ENCODE measurements at regions not wholly inside any gene's neighbourhood (a gene's known extent, or its start where the extent isn't known, plus 50 kb on each side); places are given as distances from the start of the nearest gene placed in this dataset.

GRCh38 chr1:106523497-106523896, 533.0 kb upstream of the PRMT6 start:
- Histone ChIP-seq H3K36me3 (ENCODE audit: control insufficient read depth in 1 of 2, insufficient read depth in 2 of 2, low read length in 1 of 2) (no peaks in the 10 kb centered on the region), H3K9me3 (ENCODE audit: control insufficient read depth, low read length) (no peaks in the 10 kb centered on the region), H3K4me3 (ENCODE audit: low read length in 2 of 2) (no peak overlapping the region), H3K4me1 (ENCODE audit: control insufficient read depth in 1 of 2, insufficient read depth in 2 of 2, low read length in 2 of 2) (no peaks in the 10 kb centered on the region), H3K27ac (ENCODE audit: low read depth in 1 of 2, low read length in 2 of 2) (no peak overlapping the region), H3K27me3 (ENCODE audit: control insufficient read depth in 1 of 2, insufficient read depth in 2 of 2, low read length in 1 of 2) (no peaks in the 10 kb centered on the region)
- intact Hi-C loops (cut with DNase I): no loop called here
- DNase-seq (no peak), ATAC-seq (ENCODE audit: low FRiP score) (no peak)
- 41 to 46% methylated on average over 6 of the region's 6 CpGs for WGBS, 2 donors

- Histone ChIP-seq H3K4me3 (ENCODE audit: low read length in 2 of 2) (no peak overlapping the region), H3K36me3 (ENCODE audit: control insufficient read depth in 1 of 2, insufficient read depth in 2 of 2, low read length in 1 of 2) (no peaks in the 10 kb centered on the region), H3K27me3 (ENCODE audit: control insufficient read depth in 1 of 2, insufficient read depth in 2 of 2, low read length in 1 of 2) (no peaks in the 10 kb centered on the region), H3K9me3 (ENCODE audit: control insufficient read depth, low read length) (no peaks in the 10 kb centered on the region), H3K4me1 (ENCODE audit: control insufficient read depth in 1 of 2, insufficient read depth in 2 of 2, low read length in 2 of 2) (no peaks in the 10 kb centered on the region), H3K27ac (ENCODE audit: low read depth in 1 of 2, low read length in 2 of 2) (no peak overlapping the region)
- intact Hi-C loops (cut with DNase I): no loop called here
- WGBS, 2 donors: 71 to 75% methylated on average over 3 of the region's 3 CpGs
- no peak for ATAC-seq (ENCODE audit: low FRiP score)
- DNase-seq: no peak
These were observed 531.8 kb upstream of the PRMT6 start for GRCh38 chr1:106524631-106525030.

GRCh38 chr1:106526650-106527049, 529.8 kb upstream of the PRMT6 start:
- Histone ChIP-seq H3K9me3 (ENCODE audit: control insufficient read depth, low read length) (peaks cover 1% of the 10 kb centered on the region), H3K4me1 (ENCODE audit: control insufficient read depth in 1 of 2, insufficient read depth in 2 of 2, low read length in 2 of 2) (no peaks in the 10 kb centered on the region), H3K36me3 (ENCODE audit: control insufficient read depth in 1 of 2, insufficient read depth in 2 of 2, low read length in 1 of 2) (no peaks in the 10 kb centered on the region), H3K27ac (ENCODE audit: low read depth in 1 of 2, low read length in 2 of 2) (no peak overlapping the region), H3K27me3 (ENCODE audit: control insufficient read depth in 1 of 2, insufficient read depth in 2 of 2, low read length in 1 of 2) (no peaks in the 10 kb centered on the region), H3K4me3 (ENCODE audit: low read length in 2 of 2) (no peak overlapping the region)
- WGBS, 2 donors: 60% methylated on average over 2 of the region's 2 CpGs
- intact Hi-C loops (cut with DNase I): no loop called here
- ATAC-seq (ENCODE audit: low FRiP score): no peak
- DNase-seq: no peak

- 43 to 46% methylated on average over 2 of the region's 2 CpGs for WGBS, 2 donors
These were observed 521.9 kb upstream of the PRMT6 start for GRCh38 chr1:106534612-106535011.

GRCh38 chr1:106536741-106537140, 519.7 kb upstream of the PRMT6 start:
- H3K4me1 ChIP-seq (ENCODE audit: control insufficient read depth in 1 of 2, insufficient read depth in 2 of 2, low read length in 2 of 2): no peaks in the 10 kb centered on the region
- no peak for ATAC-seq (ENCODE audit: low FRiP score)
- H3K27ac ChIP-seq (ENCODE audit: low read depth in 1 of 2, low read length in 2 of 2): no peak overlapping the region
- H3K9me3 ChIP-seq (ENCODE audit: control insufficient read depth, low read length): peaks cover 2% of the 10 kb centered on the region
- H3K4me3 ChIP-seq (ENCODE audit: low read length in 2 of 2): no peak overlapping the region
- intact Hi-C loops (cut with DNase I): no loop called here
- no peaks in the 10 kb centered on the region for H3K27me3 ChIP-seq (ENCODE audit: control insufficient read depth in 1 of 2, insufficient read depth in 2 of 2, low read length in 1 of 2)
- H3K36me3 ChIP-seq (ENCODE audit: control insufficient read depth in 1 of 2, insufficient read depth in 2 of 2, low read length in 1 of 2): no peaks in the 10 kb centered on the region
- DNase-seq: no peak

More at GRCh38 chr1:106534612-106535011, 521.9 kb upstream of the PRMT6 start:
- DNase-seq (no peak), ATAC-seq (ENCODE audit: low FRiP score) (no peak)
- Histone ChIP-seq H3K36me3 (ENCODE audit: control insufficient read depth in 1 of 2, insufficient read depth in 2 of 2, low read length in 1 of 2) (no peaks in the 10 kb centered on the region), H3K4me3 (ENCODE audit: low read length in 2 of 2) (no peak overlapping the region), H3K27ac (ENCODE audit: low read depth in 1 of 2, low read length in 2 of 2) (no peak overlapping the region), H3K27me3 (ENCODE audit: control insufficient read depth in 1 of 2, insufficient read depth in 2 of 2, low read length in 1 of 2) (no peaks in the 10 kb centered on the region), H3K9me3 (ENCODE audit: control insufficient read depth, low read length) (peaks cover 1% of the 10 kb centered on the region), H3K4me1 (ENCODE audit: control insufficient read depth in 1 of 2, insufficient read depth in 2 of 2, low read length in 2 of 2) (no peaks in the 10 kb centered on the region)
- intact Hi-C loops (cut with DNase I): no loop called here

- H3K4me1 ChIP-seq (ENCODE audit: control insufficient read depth in 1 of 2, insufficient read depth in 2 of 2, low read length in 2 of 2): no peaks in the 10 kb centered on the region
- intact Hi-C loops (cut with DNase I): no loop called here
- no peak overlapping the region for H3K27ac ChIP-seq (ENCODE audit: low read depth in 1 of 2, low read length in 2 of 2)
- no peaks in the 10 kb centered on the region for H3K36me3 ChIP-seq (ENCODE audit: control insufficient read depth in 1 of 2, insufficient read depth in 2 of 2, low read length in 1 of 2)
- no peak for DNase-seq
- peaks cover 2% of the 10 kb centered on the region for H3K9me3 ChIP-seq (ENCODE audit: control insufficient read depth, low read length)
- ATAC-seq (ENCODE audit: low FRiP score): no peak
- WGBS, 2 donors: 18 to 20% methylated on average over 1 of the region's 1 CpG
- no peak overlapping the region for H3K4me3 ChIP-seq (ENCODE audit: low read length in 2 of 2)
- peaks cover 0 to 2% of the 10 kb centered on the region in 2 donors for H3K27me3 ChIP-seq (ENCODE audit: control insufficient read depth in 1 of 2, insufficient read depth in 2 of 2, low read length in 1 of 2)
These were observed 507.7 kb upstream of the PRMT6 start for GRCh38 chr1:106548726-106549125.

- Histone ChIP-seq H3K27me3 (ENCODE audit: control insufficient read depth in 1 of 2, insufficient read depth in 2 of 2, low read length in 1 of 2) (peaks cover 0 to 2% of the 10 kb centered on the region in 2 donors), H3K27ac (ENCODE audit: low read depth in 1 of 2, low read length in 2 of 2) (no peak overlapping the region), H3K36me3 (ENCODE audit: control insufficient read depth in 1 of 2, insufficient read depth in 2 of 2, low read length in 1 of 2) (no peaks in the 10 kb centered on the region), H3K4me1 (ENCODE audit: control insufficient read depth in 1 of 2, insufficient read depth in 2 of 2, low read length in 2 of 2) (no peaks in the 10 kb centered on the region), H3K4me3 (ENCODE audit: low read length in 2 of 2) (no peak overlapping the region), H3K9me3 (ENCODE audit: control insufficient read depth, low read length) (peaks cover 2% of the 10 kb centered on the region)
- intact Hi-C loops (cut with DNase I): no loop called here
- no peak for DNase-seq
- ATAC-seq (ENCODE audit: low FRiP score): no peak
These were observed 502.2 kb upstream of the PRMT6 start for GRCh38 chr1:106554294-106554693.

- intact Hi-C loops (cut with DNase I): no loop called here
- Histone ChIP-seq H3K4me1 (ENCODE audit: control insufficient read depth in 1 of 2, insufficient read depth in 2 of 2, low read length in 2 of 2) (no peaks in the 10 kb centered on the region), H3K27me3 (ENCODE audit: control insufficient read depth in 1 of 2, insufficient read depth in 2 of 2, low read length in 1 of 2) (peaks cover 0 to 2% of the 10 kb centered on the region in 2 donors), H3K4me3 (ENCODE audit: low read length in 2 of 2) (no peak overlapping the region), H3K36me3 (ENCODE audit: control insufficient read depth in 1 of 2, insufficient read depth in 2 of 2, low read length in 1 of 2) (no peaks in the 10 kb centered on the region), H3K9me3 (ENCODE audit: control insufficient read depth, low read length) (peaks cover 2% of the 10 kb centered on the region), H3K27ac (ENCODE audit: low read depth in 1 of 2, low read length in 2 of 2) (no peak overlapping the region)
- no peak for ATAC-seq (ENCODE audit: low FRiP score)
- 77 to 80% methylated on average over 1 of the region's 1 CpG for WGBS, 2 donors
- no peak for DNase-seq
These were observed 500.9 kb upstream of the PRMT6 start for GRCh38 chr1:106555571-106555970.

- Histone ChIP-seq H3K27ac (ENCODE audit: low read depth in 1 of 2, low read length in 2 of 2) (no peak overlapping the region), H3K4me1 (ENCODE audit: control insufficient read depth in 1 of 2, insufficient read depth in 2 of 2, low read length in 2 of 2) (no peaks in the 10 kb centered on the region), H3K27me3 (ENCODE audit: control insufficient read depth in 1 of 2, insufficient read depth in 2 of 2, low read length in 1 of 2) (no peaks in the 10 kb centered on the region), H3K36me3 (ENCODE audit: control insufficient read depth in 1 of 2, insufficient read depth in 2 of 2, low read length in 1 of 2) (no peaks in the 10 kb centered on the region), H3K9me3 (ENCODE audit: control insufficient read depth, low read length) (no peaks in the 10 kb centered on the region), H3K4me3 (ENCODE audit: low read length in 2 of 2) (no peak overlapping the region)
- 87 to 90% methylated on average over 2 of the region's 2 CpGs for WGBS, 2 donors
- intact Hi-C loops (cut with DNase I): no loop called here
- ATAC-seq (ENCODE audit: low FRiP score) (no peak), DNase-seq (no peak)
These were observed 492.3 kb upstream of the PRMT6 start for GRCh38 chr1:106564192-106564591.
